ENCODE measurements at regions not wholly inside any gene's neighbourhood (a gene's known extent, or its start where the extent isn't known, plus 50 kb on each side); places are given as distances from the start of the nearest gene placed in this dataset.
A peak's percentile ranks its signal among the peaks of the same experiment; 100 is the strongest.

- Histone ChIP-seq H3K36me3 (replicated peaks in 1 of 2; ENCODE audit: control insufficient read depth in 1 of 2, insufficient read depth in 2 of 2, low read length in 1 of 2) (no peaks in the 10 kb centered on the region), H3K9ac (peak overlapping the region; percentile 59; the same call in 1 of the 2 replicates), H3K79me2 (ENCODE audit: insufficient read depth) (no peaks in the 10 kb centered on the region), H3K27me3 (ENCODE audit: insufficient read depth) (no peaks in the 10 kb centered on the region), H3K4me3 (ENCODE audit: low read depth in 2 of 2, low read length in 1 of 2) (no peak overlapping the region), H2AFZ (ENCODE audit: low read depth) (peak overlapping the region; percentile 52), H3K4me1 (ENCODE audit: control insufficient read depth in 1 of 2, insufficient read depth in 2 of 2, low read depth in 1 of 2, low read length in 1 of 2) (peaks cover 14 to 24% of the 10 kb centered on the region in 2 experiments), H3K4me2 (peak overlapping the region; percentile 58), H4K20me1 (ENCODE audit: insufficient read depth) (no peaks in the 10 kb centered on the region), H3K27ac (ENCODE audit: low read depth in 2 of 2, low read length in 1 of 2) (peak overlapping the region; percentile 81 to 94), H3F3A (replicated peaks; ENCODE audit: insufficient read depth) (peaks cover 52% of the 10 kb centered on the region), H3K9me2 (no peaks in the 10 kb centered on the region), H3K9me3 (no peaks in the 10 kb centered on the region)
- CTCF ChIA-PET = interaction anchor here (1.3 kb wide), 1 partner anchor 110 kb away, joined by 3 read pairs; no protein-coding TSS in a partner anchor
- 0 out of 2 replicates have a peak, but pooled peaks have one; percentile 30 for TF ChIP-seq REST (IDR thresholded peaks at IDR 0.05; ENCODE audit: low read depth, low read length)
- TF ChIP-seq GABPA (IDR thresholded peaks at IDR 0.05; ENCODE audit: low read depth) = no peak
- TF ChIP-seq RCOR1 (IDR thresholded peaks at IDR 0.05; ENCODE audit: low read length) = 0 out of 2 replicates have a peak, but pooled peaks have one; percentile 16
- no peak for TF ChIP-seq IRF3 (IDR thresholded peaks at IDR 0.05; ENCODE audit: low read depth, low read length)
- peak; percentile 91 for TF ChIP-seq NFIC (IDR thresholded peaks at IDR 0.05; ENCODE audit: borderline replicate concordance)
- TF ChIP-seq MXI1 (IDR thresholded peaks at IDR 0.05; ENCODE audit: low read depth, low read length) = no peak
- TF ChIP-seq RXRA (IDR thresholded peaks at IDR 0.05; ENCODE audit: borderline replicate concordance, low read depth) = peak; percentile 39; the same call in 1 of the 2 replicates
- TF ChIP-seq JUND (IDR thresholded peaks at IDR 0.05) = 0 out of 2 replicates have a peak, but pooled peaks have one; percentile 4
- peak; percentile 66 for TF ChIP-seq PBX3 (IDR thresholded peaks at IDR 0.05)
- TF ChIP-seq EZH2phosphoT487 (IDR thresholded peaks at IDR 0.05; ENCODE audit: borderline replicate concordance, low read depth) = no peak
- TF ChIP-seq CHD2 (IDR thresholded peaks at IDR 0.05; ENCODE audit: low read length, partially characterized antibody) = no peak
- peak; percentile 59 for TF ChIP-seq POLR2AphosphoS5 (IDR thresholded peaks at IDR 0.05; ENCODE audit: low read depth, low read length)
- no peak for TF ChIP-seq CTCF (IDR thresholded peaks at IDR 0.05)
- peak; percentile 55; the same call in 1 of the 2 replicates for TF ChIP-seq MAX (IDR thresholded peaks at IDR 0.05; ENCODE audit: low read depth)
- TF ChIP-seq NRF1 (IDR thresholded peaks at IDR 0.05; ENCODE audit: low read depth, low read length) = no peak
- 0 out of 2 replicates have a peak, but pooled peaks have one; percentile 6 for TF ChIP-seq TEAD4 (IDR thresholded peaks at IDR 0.05; ENCODE audit: borderline replicate concordance, insufficient read depth)
- TF ChIP-seq YY1 (IDR thresholded peaks at IDR 0.05; ENCODE audit: low read depth) = peak; percentile 39; the same call in 1 of the 2 replicates
- TF ChIP-seq TCF12 (IDR thresholded peaks at IDR 0.05) = peak; percentile 98
- TF ChIP-seq GATA2 (CRISPR knock-in tag; IDR thresholded peaks at IDR 0.05) = no peak
- TF ChIP-seq EP300 (IDR thresholded peaks at IDR 0.05; ENCODE audit: borderline replicate concordance in 1 of 2, low read depth in 1 of 2, low read length in 1 of 2) = peak; percentile 50 to 85; a peak in 3 of 4 replicates
- no peak for TF ChIP-seq TAF1 (IDR thresholded peaks at IDR 0.05; ENCODE audit: borderline replicate concordance, low read depth, low read length)
- no peak for TF ChIP-seq SIN3A (IDR thresholded peaks at IDR 0.05; ENCODE audit: borderline replicate concordance, low read depth, low read length)
- TF ChIP-seq FOSL2 (IDR thresholded peaks at IDR 0.05; ENCODE audit: borderline replicate concordance, low read depth) = peak; percentile 49; the same call in 1 of the 2 replicates
- WGBS (ENCODE audit: low lambda C conversion rate) = 23% methylated on average over 7 of the region's 7 CpGs
- peak; percentile 61 for DNase-seq
- POLR2A ChIA-PET = no interaction called here
Measured at GRCh38 chrX:13377550-13377934, 57.7 kb upstream of the ATXN3L start.
